Muscle of leg (tissue), 3 donors: ENCODE measurements at regions not wholly inside any gene's neighbourhood (a gene's known extent, or its start where the extent isn't known, plus 50 kb on each side); places are given as distances from the start of the nearest gene placed in this dataset.
A peak's percentile ranks its signal among the peaks of the same experiment; 100 is the strongest.

ENCODE experiments used
- DNase-seq: peaks from one replicate; pipeline ENCODE4 v3.0.0; 2013
- H3K27ac ChIP-seq: one replicate; pipeline ENCODE4 v1.5.1; 2013; ENCODE audit warnings: mild to moderate bottlenecking, low read length, control low read depth
- H3K27me3 ChIP-seq: one replicate; pipeline ENCODE4 v1.6.1; 2013; ENCODE audit warnings: low read length; ENCODE audit not compliant: control insufficient read depth, insufficient read depth
- H3K36me3 ChIP-seq: one replicate; pipeline ENCODE4 v1.6.1; 2013; ENCODE audit warnings: low read length; ENCODE audit not compliant: control insufficient read depth, insufficient read depth
- H3K4me1 ChIP-seq: one replicate; pipeline ENCODE4 v1.6.1; 2013; ENCODE audit warnings: low read length; ENCODE audit not compliant: control insufficient read depth, insufficient read depth
- H3K4me3 ChIP-seq: one replicate; pipeline ENCODE4 v1.5.1; 2013; ENCODE audit warnings: low read length, control low read depth
- H3K9me3 ChIP-seq: replicated peaks from 2 replicates; pipeline ENCODE4 v1.6.1; 2013; ENCODE audit warnings: low read depth, low read length; ENCODE audit not compliant: control insufficient read depth
- WGBS: methylation state at CpG from one replicate; pipeline ENCODE4 v1.1.5; 2013; ENCODE audit warnings: missing lambda C conversion rate; ENCODE audit not compliant: insufficient coverage; 5-methylcytosine and 5-hydroxymethylcytosine counted together

DNA sequence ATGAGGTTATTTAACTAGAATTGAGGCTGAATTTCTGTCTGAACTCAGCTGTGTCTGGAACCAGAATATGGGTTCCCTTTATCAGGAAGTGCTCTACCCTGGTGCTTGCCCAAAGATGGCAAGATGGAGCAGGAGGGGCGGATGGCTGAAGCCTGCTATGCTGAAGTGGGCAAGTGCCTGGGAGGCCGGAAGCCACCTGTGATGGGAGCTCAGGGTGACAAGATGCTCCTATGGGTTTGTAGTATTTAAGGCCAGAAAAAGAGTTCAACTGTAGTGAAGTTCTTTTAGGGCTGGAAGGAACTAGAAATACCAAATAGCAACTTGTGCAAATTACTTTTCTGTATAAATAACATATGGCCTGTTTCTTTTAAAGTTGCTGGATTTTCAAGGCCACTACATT, 808.9 kb upstream of the RAB6C start:
- Histone ChIP-seq H3K9me3 (no peaks in the 10 kb centered on the region), H3K36me3 (no peaks in the 10 kb centered on the region), H3K27ac (no peak overlapping the region), H3K4me1 (no peaks in the 10 kb centered on the region), H3K4me3 (no peak overlapping the region), H3K27me3 (no peaks in the 10 kb centered on the region)
- WGBS, result 88% methylated on average over 2 of the region's 2 CpGs
- DNase-seq, result no peak

DNA sequence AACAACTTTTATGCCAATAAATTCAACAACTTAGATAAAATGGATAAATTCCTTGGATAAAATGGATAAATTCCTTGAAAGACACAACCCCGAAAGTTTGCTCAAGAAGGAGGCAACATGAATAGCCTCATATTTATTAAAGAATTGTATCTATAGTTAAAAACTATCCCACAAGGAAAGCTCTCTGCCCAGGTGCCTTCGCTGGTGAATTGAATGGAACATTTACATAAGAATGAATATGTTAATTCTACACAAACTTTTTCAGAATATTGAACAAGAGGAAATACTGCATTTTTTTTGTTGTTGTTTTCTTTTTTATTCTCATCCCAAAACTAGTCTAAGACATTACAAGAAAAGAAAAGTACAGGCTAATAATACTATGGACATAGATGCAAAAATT, 805.3 kb upstream of the RAB6C start:
- no CpG with 5 or more reads among the region's 2 CpGs for WGBS
- H3K36me3 ChIP-seq, result no peaks in the 10 kb centered on the region

DNA sequence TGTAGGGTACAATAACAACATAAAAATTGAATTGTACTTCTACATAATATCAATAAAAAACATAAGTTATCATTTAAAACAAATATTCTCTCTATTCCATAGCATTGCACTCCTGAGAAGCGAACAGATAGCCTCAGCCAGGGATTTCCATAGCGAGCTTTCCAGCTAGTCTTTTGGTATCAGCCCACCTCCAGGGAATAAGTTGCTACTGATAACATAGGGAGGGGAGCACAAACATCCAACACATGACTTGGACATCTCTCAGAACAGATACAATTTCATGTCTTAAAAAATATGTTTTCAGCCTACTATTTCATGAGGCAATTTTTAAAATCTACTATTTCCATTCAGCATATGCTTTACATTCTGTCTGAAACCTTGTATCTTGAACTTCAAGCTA, 804.4 kb upstream of the RAB6C start:
- no CpG with 5 or more reads among the region's 2 CpGs for WGBS
- Histone ChIP-seq H3K4me1 (no peaks in the 10 kb centered on the region), H3K9me3 (no peaks in the 10 kb centered on the region), H3K27ac (no peak overlapping the region), H3K36me3 (no peaks in the 10 kb centered on the region), H3K4me3 (no peak overlapping the region), H3K27me3 (no peaks in the 10 kb centered on the region)
- DNase-seq, result peak; percentile 29

More for the DNA sequence above, 805.3 kb upstream of the RAB6C start:
- Histone ChIP-seq H3K9me3 (no peaks in the 10 kb centered on the region), H3K27ac (no peak overlapping the region), H3K4me1 (no peaks in the 10 kb centered on the region), H3K4me3 (no peak overlapping the region), H3K27me3 (no peaks in the 10 kb centered on the region)
- no peak for DNase-seq

DNA sequence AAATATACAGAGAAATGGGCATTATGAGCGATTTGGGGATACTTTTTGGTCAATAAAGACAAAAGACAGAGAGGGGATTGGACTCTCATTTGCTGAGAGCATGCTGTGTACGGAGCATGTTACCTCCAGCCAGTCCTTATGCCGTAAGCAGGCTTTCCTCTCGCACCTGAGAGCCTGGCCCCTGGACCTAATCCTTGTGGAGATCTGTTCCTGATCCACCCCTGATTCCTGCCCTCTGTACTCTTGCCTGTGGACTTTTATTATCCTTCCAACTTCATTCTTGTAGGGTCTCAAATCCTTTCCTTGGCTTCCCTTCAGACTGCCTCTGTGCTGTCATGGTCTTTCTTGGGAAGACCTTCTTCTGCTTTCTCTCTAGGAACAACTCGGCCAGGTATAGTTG, 803.1 kb upstream of the RAB6C start:
- Histone ChIP-seq H3K4me3 (no peak overlapping the region), H3K27me3 (no peaks in the 10 kb centered on the region), H3K9me3 (no peaks in the 10 kb centered on the region), H3K27ac (no peak overlapping the region), H3K4me1 (no peaks in the 10 kb centered on the region), H3K36me3 (no peaks in the 10 kb centered on the region)
- 86% methylated on average over 5 of the region's 5 CpGs for WGBS
- DNase-seq, result no peak

DNA sequence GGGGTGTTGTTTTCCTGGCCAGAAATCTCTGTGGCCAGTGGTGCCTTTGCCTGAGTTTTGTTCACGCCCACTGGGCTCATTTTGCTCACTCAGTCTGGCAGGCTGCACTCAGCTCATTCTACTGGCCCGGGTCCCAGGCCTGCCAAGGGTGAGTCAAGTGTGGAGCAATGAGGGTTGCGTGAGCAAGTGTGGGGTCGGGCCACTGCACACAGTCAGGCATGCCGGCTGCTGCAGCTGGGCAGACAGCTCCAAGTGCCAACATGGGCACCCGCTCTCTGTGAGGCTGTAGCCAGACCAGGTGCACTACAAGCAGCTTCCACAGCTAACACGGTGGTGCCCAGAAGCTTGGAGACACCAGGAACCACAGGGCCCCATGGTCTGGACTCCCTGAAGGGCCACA, 801.1 kb upstream of the RAB6C start:
- no peaks in the 10 kb centered on the region for H3K4me1 ChIP-seq
- H3K9me3 ChIP-seq, result no peaks in the 10 kb centered on the region
- no peaks in the 10 kb centered on the region for H3K36me3 ChIP-seq
- 81% methylated on average over 6 of the region's 7 CpGs for WGBS
- H3K4me3 ChIP-seq, result no peak overlapping the region
- H3K27ac ChIP-seq, result no peak overlapping the region
- no peaks in the 10 kb centered on the region for H3K27me3 ChIP-seq
- DNase-seq, result peak; percentile 27

DNA sequence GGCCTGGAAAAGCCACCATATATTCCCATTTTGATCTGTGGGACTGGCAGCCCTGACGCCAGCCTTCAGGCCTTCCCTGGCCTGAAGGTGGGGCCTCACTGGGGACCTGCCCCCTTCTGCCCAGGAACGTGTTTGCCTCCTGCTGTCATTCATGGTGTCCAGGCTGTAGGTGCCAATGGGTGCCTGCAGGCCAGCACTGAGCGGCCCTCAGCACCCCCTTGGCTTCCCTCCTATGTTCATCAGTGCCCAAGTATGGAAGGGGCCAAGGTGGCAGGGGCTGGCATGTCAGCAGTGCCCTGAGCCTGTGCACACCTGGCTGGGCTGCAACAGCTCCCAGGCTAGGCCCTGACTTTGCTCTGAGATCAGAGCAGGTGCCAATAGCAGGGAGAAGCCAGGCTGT, 800.3 kb upstream of the RAB6C start:
- 94% methylated on average over 3 of the region's 3 CpGs for WGBS
- H3K27me3 ChIP-seq, result no peaks in the 10 kb centered on the region
- DNase-seq, result no peak
- no peak overlapping the region for H3K27ac ChIP-seq
- H3K4me3 ChIP-seq, result no peak overlapping the region
- no peaks in the 10 kb centered on the region for H3K4me1 ChIP-seq
- no peaks in the 10 kb centered on the region for H3K36me3 ChIP-seq
- no peaks in the 10 kb centered on the region for H3K9me3 ChIP-seq

DNA sequence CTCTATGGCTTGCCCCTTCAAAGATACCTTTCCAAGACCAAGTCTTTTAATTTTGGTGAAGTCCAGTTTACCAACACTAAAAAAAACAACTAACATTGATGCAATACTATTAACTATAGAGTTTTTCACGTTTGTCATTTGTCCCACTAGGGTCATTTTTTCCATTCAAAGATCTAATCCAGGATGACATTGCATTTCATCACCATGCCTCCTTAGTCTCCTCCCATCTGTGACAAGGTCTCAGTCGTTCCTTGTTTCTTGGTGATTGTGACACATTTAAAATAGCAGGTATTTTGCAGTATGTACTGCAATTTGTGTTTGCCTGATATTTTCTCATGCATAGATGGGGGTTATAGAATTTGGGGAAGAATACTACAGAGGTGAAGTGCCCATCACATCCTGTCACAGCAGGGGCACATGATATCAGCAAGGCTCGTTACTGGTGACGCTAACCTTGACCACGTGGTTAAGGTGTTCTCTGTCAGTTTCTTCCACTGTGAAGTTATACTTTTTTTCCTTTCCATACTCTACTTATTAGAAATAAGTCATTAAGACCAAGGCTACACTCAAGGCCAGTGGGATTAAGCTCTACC, 799.2 kb upstream of the RAB6C start:
- Histone ChIP-seq H3K36me3 (no peaks in the 10 kb centered on the region), H3K4me3 (no peak overlapping the region), H3K27me3 (no peaks in the 10 kb centered on the region), H3K4me1 (no peaks in the 10 kb centered on the region), H3K9me3 (no peaks in the 10 kb centered on the region), H3K27ac (no peak overlapping the region)
- no CpG with 5 or more reads among the region's 5 CpGs for WGBS
- DNase-seq, result no peak

DNA sequence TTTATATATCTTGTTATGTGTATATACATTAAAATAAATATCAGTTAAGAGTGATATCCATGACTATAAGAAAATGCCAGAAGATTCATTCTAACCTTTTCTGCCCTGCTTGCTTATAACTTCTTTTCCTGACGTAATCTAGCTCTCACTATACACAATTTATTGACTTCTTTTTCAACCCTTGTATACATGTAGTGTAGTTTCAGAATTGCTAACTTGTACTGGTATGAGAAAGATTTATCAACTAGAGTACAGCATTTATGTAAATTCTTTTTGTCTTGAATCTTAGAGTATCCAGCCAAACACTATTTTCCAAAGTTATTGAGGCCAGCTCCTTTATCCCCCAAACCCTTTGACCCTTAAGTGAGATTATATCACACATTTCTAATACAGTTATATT, 798.0 kb upstream of the RAB6C start:
- WGBS, result no CpG with 5 or more reads among the region's 1 CpG
- Histone ChIP-seq H3K27me3 (no peaks in the 10 kb centered on the region), H3K27ac (no peak overlapping the region), H3K36me3 (no peaks in the 10 kb centered on the region), H3K4me3 (no peak overlapping the region), H3K9me3 (no peaks in the 10 kb centered on the region), H3K4me1 (no peaks in the 10 kb centered on the region)
- DNase-seq, result no peak

DNA sequence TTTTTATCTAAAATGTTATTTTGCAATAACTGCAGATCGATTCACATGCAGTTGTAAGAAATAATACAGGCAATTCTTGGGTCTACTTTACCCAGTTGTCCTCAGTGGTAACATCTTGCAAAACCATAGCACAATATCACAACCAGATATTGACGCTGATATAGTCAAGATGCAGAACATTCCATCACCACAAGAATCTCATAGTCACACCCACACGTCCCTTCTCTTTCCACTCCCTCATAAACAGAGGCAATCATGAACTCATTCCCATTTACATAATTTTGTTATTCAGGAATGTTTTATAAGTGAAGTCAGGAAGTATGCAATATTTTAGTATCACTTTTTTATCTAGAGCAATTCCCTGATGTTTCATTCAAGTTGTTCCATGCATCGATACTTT, 797.5 kb upstream of the RAB6C start:
- no peaks in the 10 kb centered on the region for H3K27me3 ChIP-seq
- DNase-seq, result no peak
- no peak overlapping the region for H3K27ac ChIP-seq
- 71% methylated on average over 1 of the region's 4 CpGs for WGBS
- no peak overlapping the region for H3K4me3 ChIP-seq
- no peaks in the 10 kb centered on the region for H3K36me3 ChIP-seq
- H3K4me1 ChIP-seq, result no peaks in the 10 kb centered on the region
- H3K9me3 ChIP-seq, result no peaks in the 10 kb centered on the region

DNA sequence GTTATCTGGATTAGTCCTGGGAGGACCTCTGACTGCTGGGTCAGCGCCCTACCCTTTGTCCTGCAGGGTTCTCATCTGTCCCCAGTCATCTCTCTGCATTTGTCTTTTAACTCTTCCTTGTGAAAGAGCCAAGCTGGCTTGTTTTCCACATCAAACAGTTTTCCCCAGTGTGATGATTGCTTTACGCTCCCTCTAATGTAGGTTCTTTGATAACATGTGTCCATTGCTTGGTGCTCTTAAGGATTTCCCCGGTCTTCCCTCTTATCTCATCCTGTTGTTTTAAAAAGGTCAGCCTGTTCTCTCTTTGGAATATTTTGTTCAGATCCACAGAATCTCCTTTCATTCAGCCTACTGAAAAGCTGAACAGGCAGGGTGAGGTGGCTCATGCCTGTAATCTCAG, 792.1 kb upstream of the RAB6C start:
- Histone ChIP-seq H3K27ac (no peak overlapping the region), H3K9me3 (no peaks in the 10 kb centered on the region), H3K4me3 (no peak overlapping the region), H3K36me3 (no peaks in the 10 kb centered on the region), H3K4me1 (no peaks in the 10 kb centered on the region), H3K27me3 (peaks cover 2% of the 10 kb centered on the region)
- no peak for DNase-seq
- no CpG with 5 or more reads among the region's 3 CpGs for WGBS

DNA sequence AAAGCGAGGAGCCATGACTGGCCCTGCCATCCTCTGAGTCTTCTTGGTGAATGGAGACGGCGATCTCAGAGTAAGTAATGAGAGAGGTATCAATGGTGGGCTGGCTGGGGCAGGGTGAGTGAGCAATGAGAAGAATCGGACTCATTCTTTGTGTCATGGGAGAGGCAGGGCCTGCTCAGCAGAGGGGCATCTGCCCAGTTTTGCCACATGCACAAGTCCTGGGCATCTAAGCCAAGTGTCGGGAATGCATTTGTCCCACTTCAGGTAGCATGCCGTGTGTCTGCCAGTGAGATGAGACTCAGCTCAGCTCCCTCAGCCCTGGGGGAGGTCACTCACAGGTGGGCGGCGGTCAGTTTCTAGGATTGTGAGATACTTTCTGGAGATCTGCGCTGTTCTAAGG, 791.0 kb upstream of the RAB6C start:
- WGBS, result 93% methylated on average over 5 of the region's 9 CpGs
- no peak overlapping the region for H3K4me3 ChIP-seq
- peaks cover 2% of the 10 kb centered on the region for H3K27me3 ChIP-seq
- H3K9me3 ChIP-seq, result no peaks in the 10 kb centered on the region
- no peak for DNase-seq
- no peaks in the 10 kb centered on the region for H3K4me1 ChIP-seq
- no peak overlapping the region for H3K27ac ChIP-seq
- no peaks in the 10 kb centered on the region for H3K36me3 ChIP-seq
